GM12878 (cell line): ENCODE measurements at regions not wholly inside any gene's neighbourhood (a gene's known extent, or its start where the extent isn't known, plus 50 kb on each side); places are given as distances from the start of the nearest gene placed in this dataset.

ENCODE experiments used
- CREB1 ChIP-seq: IDR thresholded peaks from 2 replicates; pipeline ENCODE4 v1.6.1; 2012; ENCODE audit warnings: low read depth, mild to moderate bottlenecking, inconsistent platforms
- CREM ChIP-seq: IDR thresholded peaks from 2 replicates; pipeline ENCODE4 v1.6.1; 2014; ENCODE audit warnings: antibody characterized with exemption, low read depth
- EZH2 ChIP-seq: IDR thresholded peaks from 2 replicates; pipeline ENCODE4 v1.6.1; 2012; ENCODE audit warnings: low read depth, mild to moderate bottlenecking, control low read depth, inconsistent platforms, low read length, borderline replicate concordance; ENCODE audit not compliant: control insufficient read depth
- FOXM1 ChIP-seq: IDR thresholded peaks from 2 replicates; pipeline ENCODE4 v1.6.1; 2012; ENCODE audit warnings: low read depth, mild to moderate bottlenecking, inconsistent platforms, low read length, moderate library complexity
- HCFC1 ChIP-seq: fragments of 150-350 bp; IDR thresholded peaks from 2 replicates; pipeline ENCODE4 v1.6.1; 2014; ENCODE audit warnings: low read length
- POLR2A ChIP-seq: IDR thresholded peaks from 2 replicates; pipeline ENCODE4 v1.6.1; 2011; ENCODE audit warnings: low read depth, mild to moderate bottlenecking, low read length
- RAD21 ChIP-seq: IDR thresholded peaks from 2 replicates; pipeline ENCODE4 v1.6.1; 2011; ENCODE audit warnings: mild to moderate bottlenecking, low read depth, low read length, moderate library complexity; ENCODE audit not compliant: insufficient read depth
- TARDBP ChIP-seq: IDR thresholded peaks from 2 replicates; pipeline ENCODE4 v1.6.1; 2016; ENCODE audit warnings: borderline replicate concordance
- ZNF384 ChIP-seq: IDR thresholded peaks from 2 replicates; pipeline ENCODE4 v1.6.1; 2012; ENCODE audit warnings: low read depth, mild to moderate bottlenecking, low read length, improper control_type of control experiment, borderline replicate concordance
- TF ChIP-seq, protein P1 (sequence below), 3 experiments: IDR thresholded peaks in 2 of 3; conservative IDR thresholded peaks in 1 of 3; 2 replicates each; pipeline ENCODE4 v1.5.1; 2011; ENCODE audit warnings: low read depth in 3 of 3, low read length in 3 of 3, mild to moderate bottlenecking in 3 of 3, control low read depth in 2 of 3, moderate library complexity in 2 of 3, inconsistent platforms in 1 of 3, mixed read lengths in 1 of 3; ENCODE audit not compliant: control insufficient read depth in 2 of 3, insufficient read depth in 1 of 3; ENCODE audit errors: extremely low read depth in 1 of 3
- TF ChIP-seq, protein P2 (sequence below): IDR thresholded peaks from 2 replicates; pipeline ENCODE4 v1.6.1; 2011; ENCODE audit warnings: mild to moderate bottlenecking, low read depth, low read length, moderate library complexity; ENCODE audit not compliant: insufficient replicate concordance
- TF ChIP-seq, protein P3 (sequence below): IDR thresholded peaks from 2 replicates; pipeline ENCODE4 v1.6.1; 2011; ENCODE audit warnings: borderline replicate concordance, low read depth, mild to moderate bottlenecking, moderate library complexity, mixed read lengths, low read length; ENCODE audit not compliant: insufficient read depth; ENCODE audit errors: extremely low read length
- TF ChIP-seq, protein P4 (sequence below): fragments of 450-650 bp; IDR thresholded peaks from 2 replicates; pipeline ENCODE4 v1.6.1; 2016; ENCODE audit warnings: mild to moderate bottlenecking

DNA sequence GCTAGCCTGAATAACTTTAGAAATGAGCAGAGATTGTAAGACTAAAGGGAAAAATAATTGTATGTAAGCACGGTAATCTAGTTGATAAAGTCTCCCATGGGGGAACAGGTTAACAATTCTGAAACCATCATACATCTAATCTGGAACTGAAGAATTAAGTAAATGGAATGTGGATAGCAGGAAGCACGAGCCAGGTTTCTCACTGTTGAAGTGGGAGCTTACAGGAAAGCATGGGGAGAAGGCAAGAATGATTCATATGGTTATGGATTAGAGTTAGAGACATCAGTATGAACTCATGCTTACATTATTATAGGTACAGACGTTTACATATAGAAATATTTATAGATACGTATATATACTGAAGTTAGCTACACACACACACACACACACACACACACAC, 83.0 kb downstream of the LEPR start:
- TF ChIP-seq HCFC1 (no peak), TARDBP (no peak), EZH2 (no peak), CREB1 (no peak), CREM (no peak), FOXM1 (no peak), RAD21 (no peak), POLR2A (no peak), ZNF384 (no peak)
- TF ChIP-seq, protein P1, sequence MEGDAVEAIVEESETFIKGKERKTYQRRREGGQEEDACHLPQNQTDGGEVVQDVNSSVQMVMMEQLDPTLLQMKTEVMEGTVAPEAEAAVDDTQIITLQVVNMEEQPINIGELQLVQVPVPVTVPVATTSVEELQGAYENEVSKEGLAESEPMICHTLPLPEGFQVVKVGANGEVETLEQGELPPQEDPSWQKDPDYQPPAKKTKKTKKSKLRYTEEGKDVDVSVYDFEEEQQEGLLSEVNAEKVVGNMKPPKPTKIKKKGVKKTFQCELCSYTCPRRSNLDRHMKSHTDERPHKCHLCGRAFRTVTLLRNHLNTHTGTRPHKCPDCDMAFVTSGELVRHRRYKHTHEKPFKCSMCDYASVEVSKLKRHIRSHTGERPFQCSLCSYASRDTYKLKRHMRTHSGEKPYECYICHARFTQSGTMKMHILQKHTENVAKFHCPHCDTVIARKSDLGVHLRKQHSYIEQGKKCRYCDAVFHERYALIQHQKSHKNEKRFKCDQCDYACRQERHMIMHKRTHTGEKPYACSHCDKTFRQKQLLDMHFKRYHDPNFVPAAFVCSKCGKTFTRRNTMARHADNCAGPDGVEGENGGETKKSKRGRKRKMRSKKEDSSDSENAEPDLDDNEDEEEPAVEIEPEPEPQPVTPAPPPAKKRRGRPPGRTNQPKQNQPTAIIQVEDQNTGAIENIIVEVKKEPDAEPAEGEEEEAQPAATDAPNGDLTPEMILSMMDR (IDR thresholded peaks at IDR 0.05 in 2 of 3, conservative IDR thresholded peaks at IDR 0.05 in 1 of 3; ENCODE audit: control insufficient read depth in 2 of 3, extremely low read depth in 1 of 3, insufficient read depth in 1 of 3, low read depth in 3 of 3, low read length in 3 of 3), result no peak
- TF ChIP-seq, protein P2, sequence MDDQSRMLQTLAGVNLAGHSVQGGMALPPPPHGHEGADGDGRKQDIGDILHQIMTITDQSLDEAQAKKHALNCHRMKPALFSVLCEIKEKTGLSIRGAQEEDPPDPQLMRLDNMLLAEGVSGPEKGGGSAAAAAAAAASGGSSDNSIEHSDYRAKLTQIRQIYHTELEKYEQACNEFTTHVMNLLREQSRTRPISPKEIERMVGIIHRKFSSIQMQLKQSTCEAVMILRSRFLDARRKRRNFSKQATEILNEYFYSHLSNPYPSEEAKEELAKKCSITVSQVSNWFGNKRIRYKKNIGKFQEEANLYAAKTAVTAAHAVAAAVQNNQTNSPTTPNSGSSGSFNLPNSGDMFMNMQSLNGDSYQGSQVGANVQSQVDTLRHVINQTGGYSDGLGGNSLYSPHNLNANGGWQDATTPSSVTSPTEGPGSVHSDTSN, result no peak
- TF ChIP-seq, protein P3, sequence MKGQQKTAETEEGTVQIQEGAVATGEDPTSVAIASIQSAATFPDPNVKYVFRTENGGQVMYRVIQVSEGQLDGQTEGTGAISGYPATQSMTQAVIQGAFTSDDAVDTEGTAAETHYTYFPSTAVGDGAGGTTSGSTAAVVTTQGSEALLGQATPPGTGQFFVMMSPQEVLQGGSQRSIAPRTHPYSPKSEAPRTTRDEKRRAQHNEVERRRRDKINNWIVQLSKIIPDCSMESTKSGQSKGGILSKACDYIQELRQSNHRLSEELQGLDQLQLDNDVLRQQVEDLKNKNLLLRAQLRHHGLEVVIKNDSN, result no peak
- TF ChIP-seq, protein P4, sequence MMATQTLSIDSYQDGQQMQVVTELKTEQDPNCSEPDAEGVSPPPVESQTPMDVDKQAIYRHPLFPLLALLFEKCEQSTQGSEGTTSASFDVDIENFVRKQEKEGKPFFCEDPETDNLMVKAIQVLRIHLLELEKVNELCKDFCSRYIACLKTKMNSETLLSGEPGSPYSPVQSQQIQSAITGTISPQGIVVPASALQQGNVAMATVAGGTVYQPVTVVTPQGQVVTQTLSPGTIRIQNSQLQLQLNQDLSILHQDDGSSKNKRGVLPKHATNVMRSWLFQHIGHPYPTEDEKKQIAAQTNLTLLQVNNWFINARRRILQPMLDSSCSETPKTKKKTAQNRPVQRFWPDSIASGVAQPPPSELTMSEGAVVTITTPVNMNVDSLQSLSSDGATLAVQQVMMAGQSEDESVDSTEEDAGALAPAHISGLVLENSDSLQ, result no peak
